H1 (cell line): ENCODE measurements at regions not wholly inside any gene's neighbourhood (a gene's known extent, or its start where the extent isn't known, plus 50 kb on each side); places are given as distances from the start of the nearest gene placed in this dataset.

Experiments
- CHD1 ChIP-seq: IDR thresholded peaks from 2 replicates; pipeline ENCODE4 v1.6.1; 2012; ENCODE audit warnings: low read depth, low read length, improper control_type of control experiment
- EGR1 ChIP-seq: IDR thresholded peaks from 2 replicates; pipeline ENCODE4 v1.6.1; 2011; ENCODE audit warnings: low read depth, low read length, borderline replicate concordance
- EP300 ChIP-seq, 2 experiments: IDR thresholded peaks; 1 replicate in 1 of 2; 2 replicates in 1 of 2; pipeline ENCODE4 v1.6.1; 2011 to 2012; ENCODE audit warnings: low read depth in 2 of 2, low read length in 2 of 2, mild to moderate bottlenecking in 2 of 2, borderline replicate concordance in 1 of 2, inconsistent platforms in 1 of 2, moderate library complexity in 1 of 2
- EZH2 ChIP-seq: fragments of 200-600 bp; sonication (generic); IDR thresholded peaks from 2 replicates; pipeline ENCODE4 v1.7.1; 2012; ENCODE audit warnings: low read depth, mild to moderate bottlenecking, moderate library complexity, low read length, inconsistent platforms; ENCODE audit not compliant: severe bottlenecking
- FOSL1 ChIP-seq: IDR thresholded peaks from 2 replicates; pipeline ENCODE4 v1.6.1; 2011; ENCODE audit warnings: mild to moderate bottlenecking, low read depth, low read length, moderate library complexity; ENCODE audit not compliant: insufficient read depth
- PHF8 ChIP-seq: fragments of 200-600 bp; sonication (generic); conservative IDR thresholded peaks from 2 replicates; pipeline ENCODE4 v1.7.1; 2012; ENCODE audit warnings: low read depth, mild to moderate bottlenecking, inconsistent platforms, low read length, moderate library complexity
- POLR2A ChIP-seq, 2 experiments: IDR thresholded peaks; 1 replicate in 1 of 2; 2 replicates in 1 of 2; pipeline ENCODE4 v1.6.1; 2011; ENCODE audit warnings: low read depth in 2 of 2, low read length in 2 of 2, mild to moderate bottlenecking in 2 of 2; ENCODE audit errors: control extremely low read depth in 1 of 2
- POLR2AphosphoS5 ChIP-seq: IDR thresholded peaks from 2 replicates; pipeline ENCODE4 v1.6.1; 2011; ENCODE audit warnings: low read depth, low read length
- RAD21 ChIP-seq, 2 experiments: IDR thresholded peaks in 1 of 2; conservative IDR thresholded peaks in 1 of 2; 2 replicates each; pipeline ENCODE4 v1.6.1; 2011; ENCODE audit warnings: low read depth in 2 of 2, low read length in 2 of 2, improper control_type of control experiment in 1 of 2, inconsistent platforms in 1 of 2, mild to moderate bottlenecking in 1 of 2, moderate library complexity in 1 of 2
- TAF1 ChIP-seq: IDR thresholded peaks from 2 replicates; pipeline ENCODE4 v1.6.1; 2011; ENCODE audit warnings: mild to moderate bottlenecking, low read depth, low read length
- ZNF274 ChIP-seq: IDR thresholded peaks from 2 replicates; pipeline ENCODE4 v1.7.0; 2012; ENCODE audit warnings: low read length, borderline replicate concordance; ENCODE audit errors: extremely low read depth
- TF ChIP-seq, protein P1 (sequence below): IDR thresholded peaks from 2 replicates; pipeline ENCODE4 v1.6.1; 2012; ENCODE audit warnings: low read length, inconsistent platforms
- TF ChIP-seq, protein P2 (sequence below), 3 experiments: IDR thresholded peaks; 1 replicate in 2 of 3; 2 replicates in 1 of 3; pipeline versions ENCODE4 v1.5.1 to v1.6.1; 2011; ENCODE audit warnings: low read length in 3 of 3, mild to moderate bottlenecking in 3 of 3, inconsistent platforms in 2 of 3, low read depth in 1 of 3, moderate library complexity in 1 of 3; ENCODE audit not compliant: insufficient read depth in 1 of 3; ENCODE audit errors: control extremely low read depth in 1 of 3
- TF ChIP-seq, protein P3 (sequence below): IDR thresholded peaks from 2 replicates; pipeline ENCODE4 v1.6.1; 2012; ENCODE audit warnings: inconsistent platforms

DNA sequence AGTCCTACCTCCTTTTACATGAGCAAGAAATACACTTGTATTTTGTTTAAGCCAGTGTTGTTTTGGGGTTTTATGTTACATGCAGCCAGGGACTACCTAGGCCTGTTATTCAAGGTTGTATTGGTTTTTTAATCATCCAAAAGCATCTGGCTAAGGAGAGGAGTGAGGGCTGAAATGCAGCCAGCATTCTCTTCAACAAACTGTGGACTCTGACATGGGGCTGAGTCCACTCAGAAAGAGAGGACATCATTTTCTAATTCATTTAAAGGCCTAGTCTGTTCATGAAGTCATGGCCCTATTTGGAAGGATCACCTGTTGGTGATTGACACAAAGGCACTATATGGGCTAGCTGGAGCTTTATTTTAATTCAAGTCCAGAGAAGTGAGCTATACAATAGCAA is 190.4 kb downstream of the TTLL7 start:
- TF ChIP-seq CHD1 = no peak
- TF ChIP-seq, protein P1, sequence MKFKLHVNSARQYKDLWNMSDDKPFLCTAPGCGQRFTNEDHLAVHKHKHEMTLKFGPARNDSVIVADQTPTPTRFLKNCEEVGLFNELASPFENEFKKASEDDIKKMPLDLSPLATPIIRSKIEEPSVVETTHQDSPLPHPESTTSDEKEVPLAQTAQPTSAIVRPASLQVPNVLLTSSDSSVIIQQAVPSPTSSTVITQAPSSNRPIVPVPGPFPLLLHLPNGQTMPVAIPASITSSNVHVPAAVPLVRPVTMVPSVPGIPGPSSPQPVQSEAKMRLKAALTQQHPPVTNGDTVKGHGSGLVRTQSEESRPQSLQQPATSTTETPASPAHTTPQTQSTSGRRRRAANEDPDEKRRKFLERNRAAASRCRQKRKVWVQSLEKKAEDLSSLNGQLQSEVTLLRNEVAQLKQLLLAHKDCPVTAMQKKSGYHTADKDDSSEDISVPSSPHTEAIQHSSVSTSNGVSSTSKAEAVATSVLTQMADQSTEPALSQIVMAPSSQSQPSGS = no peak
- TF ChIP-seq, protein P2, sequence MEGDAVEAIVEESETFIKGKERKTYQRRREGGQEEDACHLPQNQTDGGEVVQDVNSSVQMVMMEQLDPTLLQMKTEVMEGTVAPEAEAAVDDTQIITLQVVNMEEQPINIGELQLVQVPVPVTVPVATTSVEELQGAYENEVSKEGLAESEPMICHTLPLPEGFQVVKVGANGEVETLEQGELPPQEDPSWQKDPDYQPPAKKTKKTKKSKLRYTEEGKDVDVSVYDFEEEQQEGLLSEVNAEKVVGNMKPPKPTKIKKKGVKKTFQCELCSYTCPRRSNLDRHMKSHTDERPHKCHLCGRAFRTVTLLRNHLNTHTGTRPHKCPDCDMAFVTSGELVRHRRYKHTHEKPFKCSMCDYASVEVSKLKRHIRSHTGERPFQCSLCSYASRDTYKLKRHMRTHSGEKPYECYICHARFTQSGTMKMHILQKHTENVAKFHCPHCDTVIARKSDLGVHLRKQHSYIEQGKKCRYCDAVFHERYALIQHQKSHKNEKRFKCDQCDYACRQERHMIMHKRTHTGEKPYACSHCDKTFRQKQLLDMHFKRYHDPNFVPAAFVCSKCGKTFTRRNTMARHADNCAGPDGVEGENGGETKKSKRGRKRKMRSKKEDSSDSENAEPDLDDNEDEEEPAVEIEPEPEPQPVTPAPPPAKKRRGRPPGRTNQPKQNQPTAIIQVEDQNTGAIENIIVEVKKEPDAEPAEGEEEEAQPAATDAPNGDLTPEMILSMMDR (IDR thresholded peaks at IDR 0.05; ENCODE audit: control extremely low read depth in 1 of 3, insufficient read depth in 1 of 3, low read depth in 1 of 3, low read length in 3 of 3) = no peak
- no peak for TF ChIP-seq EZH2
- no peak for TF ChIP-seq POLR2AphosphoS5
- TF ChIP-seq FOSL1 = no peak
- TF ChIP-seq TAF1 = no peak
- TF ChIP-seq POLR2A (IDR thresholded peaks at IDR 0.05; ENCODE audit: control extremely low read depth in 1 of 2, low read depth in 2 of 2, low read length in 2 of 2) = no peak
- TF ChIP-seq EGR1 = no peak
- no peak for TF ChIP-seq EP300 (IDR thresholded peaks at IDR 0.05; ENCODE audit: borderline replicate concordance in 1 of 2, low read depth in 2 of 2, low read length in 2 of 2)
- no peak for TF ChIP-seq ZNF274
- no peak for TF ChIP-seq PHF8
- no peak for TF ChIP-seq RAD21 (IDR thresholded peaks at IDR 0.05 in 1 of 2, conservative IDR thresholded peaks at IDR 0.05 in 1 of 2; ENCODE audit: low read depth in 2 of 2, low read length in 2 of 2)
- TF ChIP-seq, protein P3, sequence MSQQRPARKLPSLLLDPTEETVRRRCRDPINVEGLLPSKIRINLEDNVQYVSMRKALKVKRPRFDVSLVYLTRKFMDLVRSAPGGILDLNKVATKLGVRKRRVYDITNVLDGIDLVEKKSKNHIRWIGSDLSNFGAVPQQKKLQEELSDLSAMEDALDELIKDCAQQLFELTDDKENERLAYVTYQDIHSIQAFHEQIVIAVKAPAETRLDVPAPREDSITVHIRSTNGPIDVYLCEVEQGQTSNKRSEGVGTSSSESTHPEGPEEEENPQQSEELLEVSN = no peak
